CD4-positive, alpha-beta T cell treated with Interleukin-21 for 1 hour (primary cell): ENCODE measurements at regions not wholly inside any gene's neighbourhood (a gene's known extent, or its start where the extent isn't known, plus 50 kb on each side); places are given as distances from the start of the nearest gene placed in this dataset.
A peak's percentile ranks its signal among the peaks of the same experiment; 100 is the strongest.
"Not testable (repeated sequence)": the region's sequence is repeated elsewhere in the genome, so short reads cannot be mapped to it uniquely, and the experiment has no call there.

Experiments
- DNase-seq: peaks from one replicate; pipeline ENCODE4 v3.0.0-alpha.2; 2020

GRCh38 chr7:87007038-87007437 is 52.4 kb downstream of the ELAPOR2 start:
- DNase-seq, result no peak

GRCh38 chr7:87004956-87005355 is 54.5 kb downstream of the ELAPOR2 start:
- no peak for DNase-seq

GRCh38 chr7:87003872-87004798 is 55.3 kb downstream of the ELAPOR2 start:
- no peak for DNase-seq

GRCh38 chr7:87001214-87001613 is 58.2 kb downstream of the ELAPOR2 start:
- no peak for DNase-seq

GRCh38 chr7:87000344-87000743 is 59.1 kb downstream of the ELAPOR2 start:
- DNase-seq, result no peak

GRCh38 chr7:86999750-87000149 is 59.7 kb downstream of the ELAPOR2 start:
- no peak for DNase-seq

- no peak for DNase-seq
Observed at GRCh38 chr7:86995814-86996213, 63.6 kb downstream of the ELAPOR2 start.

- no peak for DNase-seq
Observed at GRCh38 chr7:86995052-86995725, 64.3 kb downstream of the ELAPOR2 start.

GRCh38 chr7:86991771-86992191 is 67.7 kb downstream of the ELAPOR2 start:
- no peak for DNase-seq

GRCh38 chr7:86991093-86991769 is 68.2 kb downstream of the ELAPOR2 start:
- DNase-seq, result no peak

- DNase-seq, result no peak
Observed at GRCh38 chr7:86989407-86989806, 70.0 kb downstream of the ELAPOR2 start.

- DNase-seq, result not testable (repeated sequence)
Observed at GRCh38 chr7:86987834-86988233, 71.6 kb downstream of the ELAPOR2 start.

- not testable (repeated sequence) for DNase-seq
Observed at GRCh38 chr7:86987358-86987757, 72.1 kb downstream of the ELAPOR2 start.

GRCh38 chr7:86985342-86985741 is 74.1 kb downstream of the ELAPOR2 start:
- not testable (repeated sequence) for DNase-seq

- DNase-seq, result not testable (repeated sequence)
Observed at GRCh38 chr7:86983654-86984053, 75.8 kb downstream of the ELAPOR2 start.

- DNase-seq, result not testable (repeated sequence)
Observed at GRCh38 chr7:86981937-86982336, 77.5 kb downstream of the ELAPOR2 start.

- DNase-seq, result no peak
Observed at GRCh38 chr7:86981127-86981526, 78.3 kb downstream of the ELAPOR2 start.

GRCh38 chr7:86980223-86980622 is 79.2 kb downstream of the ELAPOR2 start:
- DNase-seq, result no peak

- DNase-seq, result peak; percentile 75
Observed at GRCh38 chr7:86978808-86979506, 80.5 kb downstream of the ELAPOR2 start.

- DNase-seq, result no peak
Observed at GRCh38 chr7:86976958-86977357, 82.5 kb downstream of the ELAPOR2 start.

- DNase-seq, result no peak
Observed at GRCh38 chr7:86975914-86976313, 83.5 kb downstream of the ELAPOR2 start.

- no peak for DNase-seq
Observed at GRCh38 chr7:86975449-86975848, 84.0 kb downstream of the ELAPOR2 start.

- DNase-seq, result no peak
Observed at GRCh38 chr7:86972072-86972471, 87.4 kb downstream of the ELAPOR2 start.
